Activated CD4-positive, alpha-beta T cell treated with anti-CD3 and anti-CD28 coated beads for 48 hours (primary cell): ENCODE measurements at regions not wholly inside any gene's neighbourhood (a gene's known extent, or its start where the extent isn't known, plus 50 kb on each side); places are given as distances from the start of the nearest gene placed in this dataset.

Experiments
- DNase-seq: peaks from one replicate; pipeline ENCODE4 v3.0.0-alpha.2; 2020

DNA sequence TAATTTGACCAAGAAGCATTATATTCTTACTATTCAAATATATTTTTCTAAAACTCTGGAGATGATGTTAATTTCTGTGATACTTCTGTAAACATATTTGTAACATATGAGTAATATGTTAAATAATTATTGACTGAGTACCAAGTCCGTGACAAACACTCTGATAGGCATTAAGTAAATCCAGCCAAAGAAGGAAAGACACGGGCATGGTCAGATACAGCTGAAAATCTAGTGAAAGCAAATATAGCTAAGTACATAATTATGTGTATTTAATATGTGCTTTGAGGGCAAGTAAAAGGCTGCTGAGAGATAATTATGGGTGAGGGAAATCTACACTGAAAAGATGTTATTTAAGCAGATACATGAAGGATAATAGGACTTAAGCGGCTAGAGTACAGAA lies 1263.6 kb upstream of the ADGRL3 start:
- DNase-seq = no peak

DNA sequence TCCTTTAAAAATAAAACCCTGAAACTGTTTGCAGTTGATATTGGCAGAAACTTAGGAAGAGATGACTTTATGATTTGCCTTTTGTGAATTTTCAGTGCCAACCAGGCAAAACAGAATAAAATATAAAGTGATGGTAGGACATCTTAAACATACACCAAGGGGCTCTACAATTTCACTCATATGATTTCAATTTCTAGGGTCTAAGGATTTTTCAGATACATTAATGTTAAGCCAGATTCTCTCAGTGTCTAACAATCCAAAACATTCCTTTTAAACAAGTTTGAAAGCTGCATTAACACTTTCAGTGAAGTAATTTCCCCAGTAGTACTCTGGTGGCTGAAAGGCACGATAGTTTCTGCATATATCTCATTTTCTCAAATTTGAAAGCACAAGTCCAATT lies 1262.0 kb upstream of the ADGRL3 start:
- no peak for DNase-seq

- no peak for DNase-seq
Measured at GRCh38 chr4:59945277-59945676, 1254.8 kb upstream of the ADGRL3 start.

DNA sequence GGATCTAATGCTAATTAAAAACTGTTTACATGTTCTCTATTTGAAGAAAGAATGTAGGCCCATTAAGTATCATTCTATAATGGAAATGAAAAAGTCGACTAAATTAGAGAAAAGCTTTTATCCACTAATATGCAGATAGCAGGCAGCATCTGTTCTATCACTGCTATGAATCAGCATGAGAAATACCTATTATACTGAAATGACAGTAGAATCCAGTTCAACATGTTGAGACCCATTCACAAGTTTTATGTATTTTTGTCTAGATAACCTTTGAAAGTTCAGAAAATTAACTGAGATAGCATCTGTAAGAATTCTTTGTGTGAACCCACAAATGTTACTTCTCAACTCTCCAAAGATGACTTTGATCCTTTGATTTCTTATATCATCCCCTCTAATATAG lies 1254.4 kb upstream of the ADGRL3 start:
- DNase-seq = no peak

DNA sequence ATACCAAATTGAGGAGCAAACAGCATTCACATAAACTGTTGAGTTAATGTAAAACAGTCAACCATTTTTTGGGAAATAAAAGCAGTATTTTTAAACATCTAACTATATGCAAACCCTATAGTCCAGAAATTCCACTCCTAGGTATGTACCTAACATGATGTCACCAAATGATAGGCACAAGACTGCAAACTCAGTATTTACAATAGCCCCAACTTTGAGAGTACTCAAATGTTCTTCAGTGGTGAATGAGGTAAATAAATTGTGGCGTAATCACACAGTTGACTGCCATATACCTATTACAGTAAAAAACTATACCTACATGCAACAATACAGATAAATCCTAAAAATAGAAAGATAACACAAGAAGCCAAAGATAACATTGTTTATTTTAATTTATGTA lies 1243.8 kb upstream of the ADGRL3 start:
- no peak for DNase-seq

DNA sequence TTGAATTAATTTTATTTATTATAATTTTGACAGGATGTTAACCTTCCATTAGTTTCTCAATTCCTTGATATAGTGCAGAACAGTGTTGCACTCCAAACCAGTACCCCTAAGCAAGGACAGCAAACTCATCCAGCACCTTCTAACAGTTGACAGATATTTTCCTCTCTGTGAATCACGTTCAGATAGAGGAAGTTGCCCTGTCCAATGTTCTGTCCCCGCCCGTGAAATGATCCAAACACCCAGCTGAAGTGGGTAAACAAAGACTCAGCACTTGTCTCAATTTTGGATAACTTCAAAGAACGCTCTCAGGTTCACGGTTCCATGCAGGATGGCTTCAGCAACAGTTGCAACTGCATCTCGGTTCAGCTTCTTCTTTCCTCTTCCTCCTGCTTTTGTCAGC lies 1240.0 kb upstream of the ADGRL3 start:
- no peak for DNase-seq

- DNase-seq = no peak
Measured at GRCh38 chr4:59966758-59967157, 1233.4 kb upstream of the ADGRL3 start.

- DNase-seq = no peak
Measured at GRCh38 chr4:59968796-59969195, 1231.3 kb upstream of the ADGRL3 start.

- no peak for DNase-seq
Measured at GRCh38 chr4:59969909-59970308, 1230.2 kb upstream of the ADGRL3 start.

- DNase-seq = no peak
Measured at GRCh38 chr4:59971952-59972351, 1228.2 kb upstream of the ADGRL3 start.

GRCh38 chr4:59973492-59973891 lies 1226.6 kb upstream of the ADGRL3 start:
- DNase-seq = no peak

- DNase-seq = no peak
Measured at GRCh38 chr4:59979061-59979460, 1221.1 kb upstream of the ADGRL3 start.

DNA sequence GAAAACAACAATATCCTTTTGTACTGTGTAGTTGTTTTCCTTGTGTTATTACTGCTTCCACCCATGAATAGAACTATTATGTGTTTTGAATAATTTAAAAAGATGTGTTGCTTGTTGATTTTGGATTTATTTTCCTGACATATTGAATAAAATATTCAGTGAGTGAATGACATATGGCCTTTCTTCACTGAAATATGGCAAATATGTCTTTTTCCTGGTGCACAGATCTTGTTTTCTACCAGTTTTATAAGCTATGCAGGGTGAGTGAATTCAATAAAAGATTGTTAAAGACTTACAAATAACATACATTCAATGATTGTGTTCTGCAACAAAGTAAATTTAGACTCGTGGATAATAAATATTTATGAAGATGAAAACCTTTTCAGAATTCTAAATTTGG lies 1216.3 kb upstream of the ADGRL3 start:
- DNase-seq = no peak

- no peak for DNase-seq
Measured at GRCh38 chr4:59987289-59987688, 1212.8 kb upstream of the ADGRL3 start.

DNA sequence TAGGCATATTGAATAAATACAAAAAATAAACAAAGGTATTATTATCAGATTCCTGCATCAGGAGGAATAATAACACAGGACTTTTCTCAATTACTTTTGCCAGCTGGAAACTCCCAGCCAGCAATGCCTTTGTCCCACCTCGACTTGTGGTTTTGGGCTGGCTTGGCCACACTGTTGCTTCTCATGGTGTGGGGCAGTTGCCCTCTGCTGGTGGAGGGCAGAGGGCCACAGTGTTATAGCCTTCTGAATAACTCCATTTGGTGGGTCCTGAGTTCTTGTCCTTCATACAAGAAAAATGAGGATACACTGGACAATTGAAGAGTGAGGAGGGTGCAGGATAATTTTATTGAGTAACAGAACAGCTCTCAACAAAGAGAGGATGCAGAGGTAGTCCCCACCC lies 1206.0 kb upstream of the ADGRL3 start:
- DNase-seq = no peak

DNA sequence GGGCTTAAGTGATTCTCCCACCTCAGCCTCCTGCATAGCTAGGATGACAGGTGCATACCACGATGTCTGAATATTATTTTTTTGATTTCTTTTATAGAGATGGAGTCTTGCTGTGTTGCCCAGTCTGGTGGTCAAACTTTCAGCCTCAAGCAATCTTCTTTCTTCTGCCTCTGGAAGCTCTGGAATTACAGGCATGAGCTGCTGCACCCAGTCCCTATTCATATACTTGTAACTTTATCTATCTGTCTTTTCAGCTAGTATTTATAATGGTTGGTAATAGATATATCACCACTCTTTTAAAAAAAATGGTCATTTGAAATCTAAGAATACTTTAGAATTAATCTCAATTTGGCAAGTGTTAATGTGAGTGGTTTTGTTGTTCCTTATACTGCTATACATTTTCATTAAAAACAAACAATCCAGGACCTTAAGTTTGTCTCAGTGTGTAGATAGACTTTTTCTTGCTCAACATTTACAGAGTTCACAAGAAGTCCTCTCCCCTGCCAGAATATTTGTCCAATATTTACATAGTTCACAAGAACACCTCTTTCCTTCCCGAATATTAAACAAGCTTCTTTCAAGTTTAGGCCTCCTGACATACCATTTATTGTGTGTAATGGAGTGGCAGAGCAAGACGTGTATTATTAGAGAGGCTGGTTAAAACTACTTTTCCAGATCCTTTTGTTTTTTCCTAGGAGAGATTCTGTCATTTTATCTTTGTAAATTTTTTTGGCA lies 1197.4 kb upstream of the ADGRL3 start:
- no peak for DNase-seq

- DNase-seq = no peak
Measured at GRCh38 chr4:60013464-60014184, 1186.5 kb upstream of the ADGRL3 start.

DNA sequence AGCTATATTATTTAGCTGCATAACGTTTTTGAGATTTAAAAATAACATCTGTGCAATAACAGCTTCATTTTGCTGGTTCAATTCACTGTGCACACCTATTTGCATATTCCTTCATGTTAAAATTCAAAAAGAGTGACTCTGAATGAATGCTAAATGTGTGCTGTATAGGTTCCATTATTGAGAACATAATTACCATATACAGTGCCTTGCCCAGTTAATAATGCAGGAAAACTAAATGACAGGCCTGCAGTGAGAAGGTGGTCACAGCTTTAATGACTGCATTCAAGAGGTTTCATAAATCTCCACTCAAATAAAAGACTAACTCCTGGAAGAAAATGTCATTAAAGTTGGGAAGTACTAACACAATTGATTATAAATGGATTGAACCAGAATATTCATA lies 1183.2 kb upstream of the ADGRL3 start:
- DNase-seq = no peak

DNA sequence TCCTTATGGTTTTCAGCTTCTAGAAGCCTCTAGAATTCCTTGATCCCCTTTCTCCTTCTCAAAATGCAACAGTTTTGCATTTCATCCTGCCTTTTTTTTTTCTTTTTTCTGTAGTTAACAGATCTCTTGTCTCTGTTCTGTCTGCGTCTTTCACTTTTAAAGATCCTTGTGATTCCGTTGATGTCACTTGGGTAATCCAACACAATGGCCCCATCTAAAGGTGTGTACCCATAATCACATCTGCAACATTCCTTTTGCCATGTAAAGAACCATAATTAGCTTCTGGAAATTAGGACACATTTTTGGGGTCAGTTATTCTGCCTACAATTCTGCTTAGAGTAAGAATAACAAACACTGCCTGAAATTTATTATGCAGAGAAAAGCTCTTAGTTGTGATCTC lies 1180.9 kb upstream of the ADGRL3 start:
- DNase-seq = no peak

DNA sequence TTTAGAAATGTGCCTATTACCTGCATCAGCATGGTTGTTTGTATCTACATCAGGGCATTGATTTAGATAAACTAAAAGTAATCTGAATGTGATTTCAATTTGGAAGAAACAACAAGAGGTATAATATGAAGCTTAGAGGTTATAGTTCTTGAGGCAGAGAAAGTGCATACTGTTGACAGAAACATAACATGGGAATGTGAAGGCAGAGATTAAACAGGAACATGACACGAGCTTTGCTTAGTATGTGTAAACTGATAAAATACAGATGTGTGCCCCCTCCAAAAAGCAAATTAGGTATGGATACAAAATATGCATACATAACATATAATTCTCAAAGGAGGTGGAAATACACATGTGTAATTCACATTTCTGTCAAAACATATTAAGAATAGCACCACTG lies 1180.2 kb upstream of the ADGRL3 start:
- DNase-seq = no peak

DNA sequence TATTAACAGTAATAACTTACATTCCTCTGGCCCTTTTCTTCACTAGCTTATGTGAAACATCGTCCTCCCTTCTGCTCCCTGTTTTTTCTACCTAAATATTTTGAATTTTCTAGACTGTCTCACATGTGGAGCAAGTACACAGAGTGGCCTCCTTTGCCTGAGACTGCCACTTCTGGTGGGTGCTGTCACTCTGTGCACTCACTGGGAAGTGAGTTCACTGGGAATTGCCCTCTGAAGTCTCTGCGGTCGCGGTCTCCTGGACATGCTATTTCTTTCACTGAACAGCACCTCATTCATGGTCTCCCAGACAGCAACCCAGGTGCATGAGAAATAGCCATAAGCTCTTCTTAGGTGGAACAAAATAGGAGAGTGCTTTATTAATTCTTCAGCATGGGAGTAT lies 1179.7 kb upstream of the ADGRL3 start:
- no peak for DNase-seq

GRCh38 chr4:60033826-60034225 lies 1166.3 kb upstream of the ADGRL3 start:
- no peak for DNase-seq

GRCh38 chr4:60034361-60034760 lies 1165.8 kb upstream of the ADGRL3 start:
- DNase-seq = no peak

GRCh38 chr4:60039908-60040307 lies 1160.2 kb upstream of the ADGRL3 start:
- DNase-seq = no peak

- no peak for DNase-seq
Measured at GRCh38 chr4:60042231-60042652, 1157.9 kb upstream of the ADGRL3 start.
